HUDEP-2 (cell line): ENCODE measurements at regions not wholly inside any gene's neighbourhood (a gene's known extent, or its start where the extent isn't known, plus 50 kb on each side); places are given as distances from the start of the nearest gene placed in this dataset.
A peak's percentile ranks its signal among the peaks of the same experiment; 100 is the strongest.

ENCODE experiments used
- DNase-seq, 76 experiments: peaks; one replicate each; lab custom pipeline; 2025; ENCODE audit not compliant: unreplicated experiment in 76 of 76; lab: John Stamatoyannopoulos, UW

DNA sequence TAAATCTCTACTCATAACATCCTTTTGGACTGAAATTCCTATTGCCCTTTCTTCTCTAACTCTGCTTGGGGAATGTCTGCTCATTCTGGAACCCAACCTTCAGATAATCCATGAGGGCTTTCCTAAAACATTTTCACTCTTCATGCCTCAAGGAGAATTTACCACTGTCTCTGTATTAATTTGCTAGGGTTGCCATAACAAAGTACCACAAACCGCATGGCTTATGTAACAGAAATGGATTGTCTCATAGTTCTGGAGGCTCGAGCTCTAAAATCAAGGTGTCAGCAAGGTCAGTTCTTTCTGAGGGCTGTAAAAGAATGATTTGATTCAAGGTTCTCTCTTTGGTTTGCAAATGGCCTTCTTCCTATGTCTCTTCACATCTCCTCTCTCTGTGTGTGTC, 209.7 kb downstream of the LACC1 start:
- no peak for DNase-seq

DNA sequence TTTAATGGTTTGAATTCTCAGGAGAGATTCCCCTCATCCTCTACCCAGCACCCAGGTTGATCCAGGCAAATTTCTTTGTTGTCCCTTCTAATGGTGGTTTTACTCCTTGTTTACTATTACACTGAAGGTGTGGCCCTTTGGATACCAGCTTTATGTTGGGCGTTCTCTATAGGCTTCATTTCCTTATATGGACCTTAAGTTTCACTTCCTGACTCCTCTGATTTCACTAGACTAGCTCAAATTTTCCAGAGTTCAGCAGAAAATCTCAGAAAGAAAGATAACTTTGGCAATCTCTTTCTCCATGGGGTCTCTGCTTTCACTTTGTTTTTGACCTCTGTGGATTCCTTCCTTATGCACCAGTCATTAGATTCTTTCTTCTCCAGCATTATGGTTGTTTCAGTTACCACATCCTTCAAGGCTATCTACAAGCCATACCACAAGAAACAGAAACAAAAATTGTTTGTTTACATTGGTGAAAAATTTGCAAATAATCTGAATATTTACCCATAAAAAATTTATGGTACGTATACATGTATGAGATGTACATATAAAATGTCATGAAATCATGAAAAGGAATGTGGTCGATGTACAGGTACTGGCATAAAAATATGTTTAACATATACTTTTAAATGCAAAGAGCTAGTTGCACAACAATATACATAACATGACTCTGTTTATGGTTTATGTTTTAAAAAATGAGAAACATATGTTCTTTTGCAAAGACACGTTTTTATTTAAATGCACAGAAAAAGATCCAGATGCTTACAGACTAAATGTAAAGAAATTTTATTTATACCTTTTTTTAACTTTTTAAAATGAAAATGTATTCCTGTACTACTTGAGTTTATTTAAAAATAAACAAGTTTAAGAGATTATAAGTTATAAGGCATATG, 212.6 kb downstream of the LACC1 start:
- no peak for DNase-seq

DNA sequence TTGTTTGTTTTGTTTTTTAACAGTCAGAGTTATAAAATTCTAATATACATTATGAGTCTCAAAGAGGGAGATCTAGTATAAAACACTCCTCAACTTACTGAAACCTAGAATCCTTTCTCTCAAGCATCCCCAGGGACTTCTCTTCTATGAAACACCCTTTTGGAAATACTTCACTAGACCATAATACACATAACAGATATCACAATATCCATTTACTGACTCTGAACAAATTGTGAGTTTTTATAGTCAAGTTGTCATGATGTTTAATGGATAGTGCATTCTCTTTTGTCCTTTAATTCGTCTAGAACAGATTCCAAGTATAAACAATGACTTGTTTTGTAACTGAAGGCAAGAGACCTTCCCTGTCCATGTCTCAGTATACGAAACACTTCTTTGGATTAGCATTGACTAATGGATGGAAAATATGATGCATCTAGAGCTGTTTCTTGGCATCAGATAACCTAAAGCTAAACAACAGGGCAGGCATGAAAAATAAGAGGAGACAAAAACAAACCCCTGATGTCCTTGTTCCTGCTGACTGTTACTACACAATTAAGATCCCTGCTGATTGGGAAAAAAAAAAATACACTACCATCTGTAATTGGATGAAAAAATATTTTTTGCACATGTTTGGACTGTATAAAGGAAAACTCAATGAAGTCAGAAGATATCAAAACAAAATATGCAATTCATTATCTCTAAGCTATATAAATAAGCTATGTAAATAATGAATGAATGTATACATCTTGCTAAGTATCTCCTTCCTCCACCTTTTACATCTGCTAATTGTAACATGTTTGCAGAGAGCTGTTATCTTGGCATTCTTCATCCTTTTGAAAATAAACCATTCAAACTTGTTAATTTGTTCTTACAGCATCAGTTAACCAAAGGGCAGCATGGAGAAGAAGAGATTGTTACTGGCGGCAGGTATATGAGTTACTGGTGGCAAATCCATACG, 214.2 kb downstream of the LACC1 start:
- DNase-seq = no peak

DNA sequence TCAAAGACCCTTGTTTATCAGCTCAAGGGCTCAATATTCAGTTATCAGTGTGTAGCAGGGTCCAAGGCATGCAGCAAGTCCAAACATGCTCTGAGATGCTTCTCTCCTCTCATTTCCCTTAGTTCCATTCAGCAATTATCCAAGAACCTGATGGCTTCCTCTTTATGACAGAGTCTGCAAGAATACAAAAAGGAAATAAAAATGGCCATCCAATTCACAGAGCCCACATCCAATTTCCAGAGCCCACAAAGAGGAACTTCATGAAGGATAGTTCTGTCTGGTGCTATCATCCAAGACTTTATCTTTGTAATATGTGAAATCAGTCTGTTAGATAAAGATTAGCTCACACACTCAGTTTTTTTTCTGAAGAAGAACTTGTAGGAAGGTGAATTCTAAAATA, 217.2 kb downstream of the LACC1 start:
- DNase-seq = no peak

DNA sequence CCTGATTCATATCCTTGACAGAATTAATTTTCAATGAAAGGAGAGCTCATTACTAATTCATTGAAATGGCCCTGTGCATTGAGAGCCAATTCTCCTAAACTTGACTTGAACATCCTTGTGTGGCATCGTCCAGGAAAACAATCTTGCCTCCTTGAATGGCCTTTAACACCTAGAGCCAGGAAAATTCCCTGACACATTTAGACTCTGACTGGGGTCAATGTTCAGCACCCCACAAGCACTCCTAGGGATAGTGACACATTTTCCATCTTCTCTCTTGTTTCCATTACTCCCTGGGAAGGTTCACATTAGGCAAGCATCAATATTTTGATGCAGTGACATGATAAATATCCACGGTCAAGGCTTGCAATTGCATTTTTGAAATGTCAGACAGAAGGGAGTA, 218.9 kb downstream of the LACC1 start:
- DNase-seq = no peak

DNA sequence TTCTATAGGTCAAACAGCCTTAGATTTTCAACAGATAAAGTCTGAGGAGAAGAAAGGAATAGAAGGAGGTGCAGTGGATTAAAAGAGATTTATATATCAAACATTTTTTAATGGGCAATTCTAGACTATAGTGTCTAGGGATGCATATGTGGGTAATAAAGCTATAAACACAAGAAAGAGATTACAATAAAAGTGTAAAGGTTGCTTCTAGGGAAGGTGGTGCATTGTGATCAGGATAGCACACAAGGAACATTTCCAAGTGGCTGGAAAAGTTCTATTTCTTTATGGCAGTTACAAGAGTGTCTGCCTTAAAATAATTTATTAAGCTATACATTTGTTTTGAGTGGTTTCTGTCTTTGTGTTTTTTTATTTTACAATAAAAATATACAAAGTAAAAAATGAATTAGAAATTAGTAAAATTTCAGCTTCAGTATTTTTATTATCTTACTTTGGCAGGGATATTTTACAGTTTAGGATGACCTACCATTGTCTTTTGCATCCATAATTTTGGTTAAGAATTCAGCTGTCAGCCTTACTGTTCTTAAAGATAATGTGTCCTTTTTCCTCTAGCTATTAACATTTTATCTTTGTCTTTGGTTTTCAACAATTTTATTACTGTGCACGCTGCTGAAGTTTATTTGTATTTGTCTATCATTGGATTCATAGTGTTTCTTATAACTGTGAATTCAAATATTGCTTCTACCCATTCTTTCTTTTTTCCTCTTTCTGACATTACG, 221.8 kb downstream of the LACC1 start:
- DNase-seq = no peak

DNA sequence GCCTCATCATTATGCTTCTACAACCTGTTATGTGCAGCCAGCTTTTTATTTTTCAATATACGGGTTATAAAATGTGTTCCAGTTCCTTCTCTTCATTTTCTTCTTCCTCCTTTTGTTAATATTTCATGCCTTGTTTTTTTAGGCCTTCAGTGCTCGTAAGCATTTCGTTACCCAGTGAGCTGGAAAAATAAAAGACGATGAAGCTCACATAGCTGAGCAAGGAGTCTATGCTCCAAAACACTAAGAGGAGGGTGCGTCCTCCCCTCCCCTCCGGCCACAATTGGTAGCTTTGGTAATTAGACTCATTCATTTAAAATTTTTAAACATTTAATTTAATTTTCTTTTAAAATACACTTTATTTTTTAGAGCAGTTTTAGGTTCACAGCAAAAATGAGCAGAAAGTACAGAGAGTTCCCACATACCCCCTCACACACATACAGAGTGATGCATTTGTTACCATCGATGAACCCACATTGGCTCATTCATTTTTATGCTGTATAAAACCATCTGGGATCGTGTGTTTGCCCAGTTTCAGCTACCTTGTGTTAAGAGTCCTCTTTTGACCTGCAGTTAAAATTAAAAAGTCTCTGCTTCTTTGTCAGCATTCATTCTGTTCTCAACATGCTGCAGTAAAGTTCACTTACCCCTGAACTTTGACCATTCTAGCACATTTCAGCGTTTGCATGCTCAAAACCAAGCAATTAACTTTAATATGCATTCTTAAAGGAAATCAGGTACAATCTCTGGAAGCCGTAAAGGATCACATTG, 223.9 kb downstream of the LACC1 start:
- DNase-seq = no peak

DNA sequence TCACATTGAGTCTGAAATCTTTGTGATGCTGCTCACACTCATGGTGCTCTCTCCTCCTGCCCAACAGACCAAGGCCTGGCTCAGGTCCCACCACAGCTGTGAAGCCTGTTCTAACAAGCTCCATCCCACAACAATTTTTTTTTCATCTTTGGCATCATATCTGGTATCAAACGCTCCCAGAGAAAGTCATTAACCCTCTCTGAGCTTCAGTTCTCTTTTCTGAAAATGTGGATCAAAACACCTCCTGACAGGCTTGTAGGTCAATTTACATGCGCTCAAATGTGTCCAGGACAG, 224.4 kb downstream of the LACC1 start:
- DNase-seq = no peak

DNA sequence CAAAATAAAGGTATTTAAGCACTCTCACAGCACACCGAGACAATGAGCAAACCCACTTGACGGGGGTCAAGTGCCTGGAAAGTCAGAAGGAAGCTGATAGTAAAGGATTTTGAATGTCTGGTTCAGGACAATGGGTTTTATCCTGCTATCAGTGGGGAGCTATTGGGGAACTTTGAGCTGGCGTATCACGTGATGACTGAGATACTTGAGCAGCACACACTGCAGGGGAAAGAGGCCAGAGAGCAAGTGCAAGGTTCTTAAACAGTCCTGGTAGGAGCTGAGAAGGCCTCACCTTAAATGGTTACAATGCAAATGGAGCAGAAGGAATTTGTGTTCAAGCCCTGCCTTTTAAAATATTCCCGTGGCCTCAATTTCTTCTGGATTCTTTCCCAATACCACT, 225.3 kb downstream of the LACC1 start:
- no peak for DNase-seq

DNA sequence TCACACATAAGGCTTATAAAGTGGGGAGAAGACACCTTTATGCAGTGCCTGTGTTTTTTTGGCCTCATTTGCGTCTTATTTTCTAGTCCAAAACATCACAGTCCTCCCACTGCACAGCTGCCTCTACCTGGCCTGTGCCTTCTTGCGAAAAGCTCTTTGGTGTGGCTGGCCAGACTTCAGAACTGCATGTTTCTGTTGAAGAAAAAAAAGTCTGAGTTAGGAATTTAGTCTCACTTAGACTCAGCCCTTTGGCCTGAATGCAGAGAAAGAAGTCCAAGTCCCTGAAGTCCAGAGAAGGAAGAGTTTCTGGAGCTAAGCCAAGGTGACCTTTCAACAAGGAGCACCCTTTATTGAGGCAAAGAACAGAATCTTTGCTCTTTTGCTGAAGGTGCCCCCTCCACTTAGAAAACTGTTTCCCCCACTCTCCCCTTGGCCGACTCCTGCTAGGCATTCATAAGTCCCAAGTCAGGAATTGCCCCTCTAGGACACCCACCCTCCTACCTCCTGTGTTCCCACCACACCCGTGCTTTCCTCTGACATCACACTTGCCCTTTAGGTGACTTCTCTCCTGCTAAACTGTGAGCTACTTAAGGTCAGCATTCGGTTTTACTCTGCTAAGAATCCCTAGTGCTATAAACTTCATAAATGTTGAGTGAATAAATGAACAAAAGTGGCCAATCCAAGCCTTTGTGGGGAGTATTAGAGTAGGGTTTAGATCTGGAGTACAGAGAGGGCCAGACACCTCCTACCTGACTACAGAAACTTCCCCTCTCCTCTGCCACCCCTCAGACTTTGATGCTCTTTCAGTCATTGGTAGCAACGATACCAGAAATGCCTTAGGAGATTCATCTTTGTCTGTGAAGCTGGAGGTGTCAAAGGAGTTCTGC, 226.8 kb downstream of the LACC1 start:
- no peak for DNase-seq

DNA sequence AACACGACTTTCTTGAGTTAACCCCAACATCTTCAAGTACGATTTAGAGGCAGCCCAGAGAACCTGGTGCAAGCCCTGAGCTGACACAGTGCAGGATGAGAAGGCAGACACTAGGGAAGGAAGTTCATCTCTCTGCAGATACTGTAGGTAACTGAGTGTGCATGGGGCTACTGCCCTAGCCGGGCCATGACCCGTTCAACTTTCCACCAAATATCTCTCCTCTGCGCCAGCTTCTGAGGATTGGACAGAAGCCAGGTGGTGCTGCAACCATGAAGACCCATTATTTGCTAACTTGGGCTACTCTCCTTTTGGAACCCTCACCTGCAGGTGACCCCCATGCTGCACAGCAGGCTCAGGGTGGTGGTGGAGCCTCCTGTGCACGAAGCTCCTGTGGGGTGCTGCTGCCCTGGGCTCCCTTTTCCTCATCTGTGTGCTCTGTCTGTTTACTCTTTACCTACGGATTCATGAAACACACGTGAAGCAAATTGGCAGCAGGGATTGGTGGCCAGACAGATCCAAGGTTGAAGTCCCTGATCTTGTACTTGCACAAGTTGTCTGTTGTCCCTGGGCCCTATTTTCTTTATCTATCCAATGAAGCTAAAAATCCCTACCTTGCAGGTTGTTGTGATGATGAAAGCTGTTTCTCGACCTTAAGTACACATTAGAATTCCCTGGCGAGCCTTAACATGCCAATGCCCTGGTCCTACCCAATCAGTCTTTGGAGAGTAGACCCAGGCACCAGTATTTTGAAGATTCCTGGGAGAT, 227.8 kb downstream of the LACC1 start:
- DNase-seq = no peak

DNA sequence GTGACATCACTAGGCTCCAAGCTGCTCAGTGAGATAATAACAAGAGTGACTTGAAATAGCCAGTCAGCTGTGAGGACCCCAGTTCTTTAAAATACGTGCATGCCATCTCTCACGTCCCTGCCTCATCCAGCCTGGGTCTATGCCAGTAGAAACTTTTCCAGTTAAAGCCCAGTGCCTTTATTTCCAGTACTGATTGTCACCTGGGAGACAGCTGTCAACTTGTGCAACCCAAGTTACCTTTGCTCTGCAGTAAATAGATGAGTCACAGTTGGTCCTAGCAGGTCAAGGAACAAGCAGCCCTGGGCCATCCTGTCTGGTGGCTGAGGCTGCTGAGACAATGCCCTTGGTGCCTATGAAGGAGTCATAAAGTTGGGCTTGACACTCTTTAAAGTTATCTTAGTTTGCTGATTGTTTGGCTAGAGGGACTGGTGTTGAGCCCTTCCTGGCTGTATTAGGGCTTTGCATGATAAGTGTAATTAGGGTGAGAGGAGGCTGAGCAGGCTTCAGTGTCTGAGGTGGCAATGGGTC, 228.7 kb downstream of the LACC1 start:
- peak in 1 of 76 experiments; percentile 16 for DNase-seq

DNA sequence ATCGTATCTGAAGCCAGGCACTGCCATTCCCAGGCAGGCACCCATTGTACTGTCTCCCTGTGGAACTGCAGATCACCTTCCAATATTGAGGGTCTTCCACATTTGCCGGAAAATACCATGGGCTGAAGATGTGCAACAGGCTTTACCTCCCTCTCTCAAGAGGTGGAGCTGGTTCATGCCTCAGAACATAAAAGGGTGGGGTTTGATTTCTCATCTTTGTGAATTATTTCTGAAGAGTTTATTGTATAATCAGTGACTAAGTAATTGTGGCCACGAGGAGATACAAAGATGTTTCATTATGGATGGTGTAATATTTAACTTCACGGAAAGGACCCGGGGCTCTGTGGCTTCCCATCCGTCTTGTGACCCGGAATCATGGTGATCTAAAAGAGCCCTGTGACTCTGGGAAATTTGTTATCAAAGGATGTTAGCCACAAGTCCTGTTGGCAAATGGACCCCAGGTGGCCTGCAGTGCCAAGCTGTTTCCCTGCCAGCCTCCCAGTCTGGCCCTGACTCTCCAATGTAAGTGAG, 230.5 kb downstream of the LACC1 start:
- no peak for DNase-seq

DNA sequence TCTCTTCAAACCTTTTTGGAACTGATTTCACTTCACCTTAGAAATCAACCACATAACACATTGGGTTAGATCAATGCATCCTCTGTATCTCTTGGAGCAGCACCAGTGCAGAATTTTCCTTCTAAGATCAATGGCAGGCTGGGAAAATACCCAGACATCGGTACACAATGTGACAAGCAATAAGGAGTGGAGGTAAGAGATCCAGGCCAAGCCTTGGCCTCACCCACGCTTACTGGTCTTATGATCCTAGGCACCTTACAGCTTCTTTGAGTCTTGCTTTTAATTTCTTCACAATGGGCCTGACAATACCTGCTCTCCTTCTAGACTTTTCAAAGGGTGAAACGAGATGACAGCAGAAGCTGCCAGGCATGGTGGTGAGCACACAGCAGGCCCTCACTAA, 232.0 kb downstream of the LACC1 start:
- DNase-seq = no peak

DNA sequence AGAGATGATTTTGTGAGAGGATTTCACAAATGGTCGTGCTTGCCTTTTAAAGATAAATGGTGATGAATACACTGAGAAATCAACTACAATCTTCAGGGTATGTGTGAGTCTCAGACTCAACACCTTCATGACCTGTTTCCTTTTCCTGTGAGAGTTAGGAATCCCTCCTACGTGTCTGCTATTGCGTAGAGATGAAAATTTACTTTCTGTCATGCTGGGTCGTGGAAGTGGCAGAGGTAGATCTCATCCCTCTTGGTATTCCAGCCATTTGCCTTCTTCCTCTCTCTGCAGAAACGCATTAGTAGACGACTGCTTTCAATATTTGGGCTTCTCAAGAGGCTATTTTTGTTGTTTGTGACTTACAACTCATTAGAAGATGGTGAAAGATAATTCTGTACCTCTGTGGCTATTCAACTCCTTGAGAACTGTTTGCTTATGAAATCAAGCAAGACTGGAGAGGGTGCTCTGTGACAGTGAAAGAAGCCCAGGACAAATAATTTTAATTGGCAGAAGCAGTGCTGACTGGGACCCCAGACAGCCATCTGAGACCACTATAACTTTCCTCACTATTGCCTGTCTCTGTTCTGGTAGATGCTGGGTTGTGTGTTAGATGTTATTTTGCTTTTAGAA, 233.1 kb downstream of the LACC1 start:
- no peak for DNase-seq

DNA sequence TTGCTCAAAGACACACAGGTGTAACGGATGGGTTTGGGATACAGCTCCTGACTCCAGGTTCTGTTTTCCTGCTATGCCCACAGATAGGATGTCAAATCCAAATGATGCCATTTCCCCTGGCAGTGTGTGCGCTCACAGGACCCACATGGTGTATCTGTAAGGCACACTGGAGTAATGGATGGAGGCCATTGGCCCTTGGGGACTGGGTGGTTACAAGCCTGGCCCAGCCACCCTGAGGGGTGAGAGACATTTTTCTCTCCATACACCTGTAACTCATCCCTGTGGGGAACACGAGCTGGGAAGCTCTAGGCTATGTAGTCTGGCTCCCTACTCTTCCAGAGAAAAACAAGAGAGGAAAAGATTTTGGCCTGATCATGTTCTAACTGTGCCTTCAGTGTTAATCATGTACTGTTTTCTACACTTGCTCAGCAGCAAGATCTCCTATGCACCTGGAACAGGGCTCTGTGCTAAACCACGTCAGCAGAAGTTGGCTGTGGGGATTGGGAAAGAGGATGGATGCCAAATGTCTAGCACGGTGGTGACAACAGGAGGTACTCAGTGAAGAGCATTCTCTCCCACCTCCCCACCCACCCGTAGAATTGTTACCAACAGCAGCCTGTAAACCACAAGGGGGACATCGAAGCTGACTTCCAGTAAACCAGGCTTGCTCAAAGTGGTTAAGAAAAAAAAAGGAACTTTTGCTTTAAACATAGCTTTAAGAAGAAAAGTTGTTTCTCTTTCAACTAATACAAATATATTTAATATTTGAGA, 237.0 kb downstream of the LACC1 start:
- DNase-seq = no peak

DNA sequence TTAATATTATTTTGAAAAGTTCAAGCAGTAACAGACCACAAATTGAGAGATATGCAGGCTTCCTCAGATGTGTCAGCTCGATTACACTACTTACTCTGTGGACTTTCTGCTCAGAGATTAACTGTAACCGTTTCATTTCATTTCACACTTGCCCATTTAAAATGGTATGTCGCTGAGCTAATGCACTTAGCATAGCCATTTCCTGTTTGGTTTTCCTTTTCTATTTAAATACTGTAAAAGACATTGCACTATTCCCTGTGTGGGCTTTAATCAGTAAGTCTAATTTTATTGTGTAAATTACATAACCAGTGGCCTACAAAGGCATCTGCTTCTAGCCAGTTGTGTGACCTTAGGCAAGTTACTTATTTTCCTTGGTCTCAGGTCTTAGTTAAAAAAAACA, 237.6 kb downstream of the LACC1 start:
- peak in 1 of 76 experiments; percentile 3 for DNase-seq
